Effector memory CD8-positive, alpha-beta T cell (primary cell): ENCODE measurements at regions not wholly inside any gene's neighbourhood (a gene's known extent, or its start where the extent isn't known, plus 50 kb on each side); places are given as distances from the start of the nearest gene placed in this dataset.
"Not testable (repeated sequence)": the region's sequence is repeated elsewhere in the genome, so short reads cannot be mapped to it uniquely, and the experiment has no call there.

Experiments
- ATAC-seq: fragments of 150-1000 bp; cut with Tn5 transposase; replicated peaks from 2 replicates; pipeline ENCODE4 v1.10.0; 2021; ENCODE audit warnings: mild to moderate bottlenecking, moderate library complexity
- DNase-seq, 3 experiments: peaks; one replicate each; pipeline ENCODE4 v3.0.0; 2021
- H3K27ac Mint-ChIP-seq, 2 donors: one replicate each; pipeline ENCODE4 v1.8.0; 2022; ENCODE audit warnings: mild to moderate bottlenecking in 2 of 2, mixed read lengths in 2 of 2, moderate library complexity in 2 of 2
- H3K27me3 Mint-ChIP-seq, 2 donors: one replicate each; pipeline ENCODE4 v1.8.0; 2022; ENCODE audit warnings: mixed read lengths in 2 of 2
- H3K36me3 Mint-ChIP-seq: one replicate; pipeline ENCODE4 v1.8.0; 2022; ENCODE audit warnings: mild to moderate bottlenecking, moderate library complexity, mixed read lengths; ENCODE audit not compliant: insufficient read depth
- H3K4me1 Mint-ChIP-seq, 2 donors: one replicate each; pipeline ENCODE4 v1.8.0; 2022; ENCODE audit warnings: low read depth in 2 of 2, mixed read lengths in 2 of 2
- H3K4me3 Mint-ChIP-seq, 2 donors: one replicate each; pipeline ENCODE4 v1.8.0; 2022; ENCODE audit warnings: mild to moderate bottlenecking in 2 of 2, mixed read lengths in 2 of 2, moderate library complexity in 2 of 2
- H3K9me3 Mint-ChIP-seq, 2 donors: one replicate each; pipeline ENCODE4 v1.8.0; 2022; ENCODE audit warnings: mixed read lengths in 2 of 2

- DNase-seq, H3K27ac Mint-ChIP-seq, H3K36me3 Mint-ChIP-seq, H3K9me3 Mint-ChIP-seq, H3K4me3 Mint-ChIP-seq, H3K27me3 Mint-ChIP-seq, ATAC-seq, H3K4me1 Mint-ChIP-seq: not testable (repeated sequence)
Measured at GRCh38 chrY:18393633-18394032, 152.9 kb upstream of the HSFY1 start.

DNA sequence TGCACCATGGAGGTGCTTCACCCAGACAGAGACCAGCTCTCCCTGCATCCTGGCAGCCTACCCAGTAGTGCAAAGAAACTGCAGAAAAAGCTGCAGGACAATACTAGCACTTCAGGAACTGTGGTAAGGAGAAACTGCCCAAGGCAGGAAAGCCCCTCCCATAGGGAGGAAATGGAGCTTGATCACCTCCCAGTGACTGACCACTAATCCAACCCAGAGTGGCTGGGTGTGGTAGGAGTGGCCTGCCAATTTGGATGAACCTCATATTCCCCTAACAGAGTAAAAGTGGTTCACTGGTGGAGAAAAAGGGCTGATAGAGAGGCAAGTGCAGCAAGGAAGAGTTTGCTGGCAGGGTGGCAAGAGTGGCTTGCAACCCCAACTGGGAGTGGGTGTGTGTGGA, 125.7 kb upstream of the HSFY1 start:
- ATAC-seq, H3K4me1 Mint-ChIP-seq, H3K36me3 Mint-ChIP-seq, H3K27ac Mint-ChIP-seq, H3K27me3 Mint-ChIP-seq, H3K4me3 Mint-ChIP-seq, DNase-seq, H3K9me3 Mint-ChIP-seq: not testable (repeated sequence)

DNA sequence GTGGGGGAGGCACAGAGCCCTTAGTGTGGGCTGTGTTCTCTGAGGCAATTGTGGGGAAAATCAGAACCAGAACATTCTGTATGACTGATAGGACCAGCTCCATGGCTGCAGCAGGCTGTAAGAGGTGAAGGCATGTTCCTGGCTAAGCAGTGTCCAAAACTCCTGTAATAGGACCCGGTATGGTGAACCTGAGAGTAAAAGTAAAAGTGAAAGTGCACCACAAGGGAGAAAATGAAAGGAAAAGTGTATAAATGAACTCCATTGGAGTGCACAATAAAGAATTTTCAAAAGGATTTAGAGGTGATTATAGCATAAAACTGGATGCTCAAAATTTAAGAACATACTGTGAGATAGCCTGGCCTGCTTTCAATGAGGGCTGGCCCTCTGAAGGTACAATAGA, 125.1 kb upstream of the HSFY1 start:
- DNase-seq, H3K27ac Mint-ChIP-seq, H3K27me3 Mint-ChIP-seq, ATAC-seq, H3K36me3 Mint-ChIP-seq, H3K4me3 Mint-ChIP-seq, H3K4me1 Mint-ChIP-seq, H3K9me3 Mint-ChIP-seq: not testable (repeated sequence)

GRCh38 chrY:18423970-18424608, 122.4 kb upstream of the HSFY1 start:
- H3K9me3 Mint-ChIP-seq, H3K4me3 Mint-ChIP-seq, DNase-seq, H3K27me3 Mint-ChIP-seq, H3K27ac Mint-ChIP-seq, H3K36me3 Mint-ChIP-seq, H3K4me1 Mint-ChIP-seq: not testable (repeated sequence)
- peak; percentile 67 for ATAC-seq

GRCh38 chrY:18433540-18433939, 113.0 kb upstream of the HSFY1 start:
- not testable (repeated sequence) for ATAC-seq, H3K9me3 Mint-ChIP-seq, H3K27ac Mint-ChIP-seq, DNase-seq, H3K27me3 Mint-ChIP-seq, H3K36me3 Mint-ChIP-seq, H3K4me3 Mint-ChIP-seq, H3K4me1 Mint-ChIP-seq

DNA sequence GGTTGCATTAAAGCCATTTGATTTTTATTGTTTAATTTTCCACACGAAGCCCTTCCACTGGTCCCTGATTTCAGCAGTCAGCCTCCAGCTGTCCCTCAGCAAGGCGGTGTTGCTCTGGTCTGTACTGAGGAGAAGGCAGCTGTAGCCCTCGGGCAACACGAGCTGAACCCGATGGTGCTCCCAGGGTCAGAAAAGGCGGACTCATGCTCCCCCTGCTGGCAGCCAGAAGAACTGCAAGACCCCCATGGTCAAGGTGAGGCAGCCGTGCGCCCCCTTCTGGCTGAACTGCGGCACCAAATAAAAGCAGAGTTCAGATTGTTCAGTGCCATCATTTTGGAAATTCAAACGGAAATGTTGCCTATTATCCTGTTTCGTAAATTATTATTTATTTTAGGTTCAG, 100.7 kb upstream of the HSFY1 start:
- not testable (repeated sequence) for H3K36me3 Mint-ChIP-seq, H3K27me3 Mint-ChIP-seq, H3K4me3 Mint-ChIP-seq, H3K4me1 Mint-ChIP-seq, H3K9me3 Mint-ChIP-seq, H3K27ac Mint-ChIP-seq, DNase-seq
- ATAC-seq, result peak; percentile 58

GRCh38 chrY:18452815-18453214, 93.7 kb upstream of the HSFY1 start:
- H3K9me3 Mint-ChIP-seq, H3K27ac Mint-ChIP-seq, H3K4me3 Mint-ChIP-seq, ATAC-seq, H3K27me3 Mint-ChIP-seq, H3K36me3 Mint-ChIP-seq, H3K4me1 Mint-ChIP-seq, DNase-seq: not testable (repeated sequence)

DNA sequence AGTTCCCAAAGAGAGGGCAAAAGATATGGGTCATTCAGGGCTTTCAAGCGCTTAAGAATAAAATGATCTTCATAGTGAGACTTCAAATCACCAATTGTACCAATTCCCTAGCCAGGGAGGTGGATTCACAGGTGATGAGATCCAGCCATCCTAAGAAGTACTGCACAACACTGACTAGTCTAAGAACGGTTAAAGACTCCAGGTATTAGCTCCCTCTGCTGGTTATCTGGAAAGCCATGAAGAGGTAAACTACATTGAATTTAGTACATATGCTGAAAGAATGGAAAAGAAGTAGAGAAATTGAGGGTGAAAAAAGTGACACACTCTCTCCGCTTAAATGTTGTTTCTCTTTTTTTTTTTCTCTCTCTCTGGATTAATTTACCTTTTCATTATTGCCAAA, 87.4 kb upstream of the HSFY1 start:
- H3K9me3 Mint-ChIP-seq, H3K27ac Mint-ChIP-seq: not testable (repeated sequence)

DNA sequence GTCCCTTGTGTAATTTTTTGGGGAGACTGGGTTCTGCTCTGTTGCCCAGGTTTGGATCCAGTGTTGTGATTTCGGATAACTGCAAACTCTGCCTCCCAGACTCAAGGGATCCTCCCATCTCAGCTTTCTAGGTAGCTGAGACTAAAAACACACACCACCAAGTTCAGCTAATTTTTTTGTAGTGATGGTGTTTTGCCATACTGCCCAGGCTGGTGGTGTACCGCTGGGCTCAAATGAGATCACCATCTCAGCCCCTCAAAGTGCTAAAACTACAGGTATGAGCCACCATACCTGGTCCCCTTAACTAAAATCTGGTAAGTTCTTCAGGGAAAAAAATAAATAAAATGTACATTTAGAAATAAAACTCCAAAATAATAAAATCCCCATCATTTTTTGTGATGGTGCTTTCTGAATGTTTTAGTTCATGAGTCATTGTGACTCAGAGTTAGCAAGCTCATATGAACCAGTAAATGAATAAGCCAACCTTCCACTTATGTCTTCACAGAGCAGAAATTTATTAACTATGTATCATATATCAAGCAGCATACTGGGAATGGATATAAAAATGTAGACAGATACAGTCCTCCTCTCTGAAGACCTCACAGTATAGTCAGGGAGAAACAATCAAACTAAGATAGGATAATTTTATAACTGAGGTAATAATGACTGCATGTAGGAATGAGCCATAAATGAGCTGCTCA, 85.2 kb upstream of the HSFY1 start:
- H3K4me3 Mint-ChIP-seq, H3K27me3 Mint-ChIP-seq, H3K4me1 Mint-ChIP-seq, ATAC-seq, H3K27ac Mint-ChIP-seq, H3K36me3 Mint-ChIP-seq, H3K9me3 Mint-ChIP-seq, DNase-seq: not testable (repeated sequence)

More for the DNA sequence above, 87.4 kb upstream of the HSFY1 start:
- H3K4me1 Mint-ChIP-seq, H3K36me3 Mint-ChIP-seq, ATAC-seq, H3K4me3 Mint-ChIP-seq, H3K27me3 Mint-ChIP-seq, DNase-seq: not testable (repeated sequence)

DNA sequence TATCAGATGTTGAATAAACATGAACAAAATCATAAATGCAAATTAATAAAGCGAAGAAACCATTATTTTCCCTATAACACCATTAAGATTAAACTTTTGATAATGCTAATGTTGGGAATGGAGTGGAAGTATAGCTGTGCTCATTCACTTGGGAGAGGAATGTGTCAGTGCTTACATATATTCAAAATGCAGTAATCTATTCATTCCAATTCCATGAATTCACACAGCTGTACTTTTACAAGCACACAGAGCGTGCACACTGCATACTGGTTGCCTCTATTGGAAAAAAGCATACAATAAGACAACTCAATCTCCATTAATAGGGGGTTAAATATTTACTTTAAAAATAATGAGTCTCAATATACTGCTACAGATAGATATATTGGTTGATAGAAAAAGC, 81.7 kb upstream of the HSFY1 start:
- H3K36me3 Mint-ChIP-seq, ATAC-seq, H3K27me3 Mint-ChIP-seq, H3K4me3 Mint-ChIP-seq, H3K9me3 Mint-ChIP-seq, H3K4me1 Mint-ChIP-seq, H3K27ac Mint-ChIP-seq, DNase-seq: not testable (repeated sequence)

DNA sequence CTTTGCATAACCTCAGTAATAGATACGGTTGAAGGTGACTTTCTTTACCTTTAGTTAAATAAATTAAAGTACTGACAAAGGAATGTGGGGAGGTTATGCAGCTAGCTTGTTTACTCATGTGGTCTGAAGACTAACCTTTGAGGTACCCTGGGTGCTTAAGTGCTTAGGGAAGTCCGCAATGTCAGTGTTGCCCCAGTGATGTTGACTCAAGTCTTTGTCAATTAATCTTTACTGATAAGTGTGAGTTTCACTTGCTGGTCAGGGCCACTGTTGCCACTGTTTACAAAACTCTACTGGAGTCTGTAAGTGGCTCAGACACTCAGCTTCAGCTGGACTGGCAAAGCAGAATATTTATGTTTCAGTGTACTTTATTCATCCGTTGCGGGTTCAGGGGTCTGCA, 79.9 kb upstream of the HSFY1 start:
- H3K4me1 Mint-ChIP-seq, H3K27ac Mint-ChIP-seq, DNase-seq, H3K27me3 Mint-ChIP-seq, H3K36me3 Mint-ChIP-seq, H3K4me3 Mint-ChIP-seq, ATAC-seq, H3K9me3 Mint-ChIP-seq: not testable (repeated sequence)

GRCh38 chrY:18483354-18483753, 63.2 kb upstream of the HSFY1 start:
- ATAC-seq, H3K27ac Mint-ChIP-seq, H3K4me1 Mint-ChIP-seq, H3K4me3 Mint-ChIP-seq, H3K9me3 Mint-ChIP-seq, H3K36me3 Mint-ChIP-seq, H3K27me3 Mint-ChIP-seq, DNase-seq: not testable (repeated sequence)
